Ovary (tissue), 7 donors: ENCODE measurements at regions not wholly inside any gene's neighbourhood (a gene's known extent, or its start where the extent isn't known, plus 50 kb on each side); places are given as distances from the start of the nearest gene placed in this dataset.

Experiments used
- DNase-seq, 5 donors: peaks; one replicate each; pipeline ENCODE4 v3.0.0-alpha.2; 2019 to 2020
- H3K27ac ChIP-seq, 2 donors: fragments of 200-600 bp; one replicate each; pipeline versions ENCODE4 v1.5.1 to v1.8.0; 2019 to 2022
- H3K27me3 ChIP-seq: fragments of 200-600 bp; one replicate; pipeline ENCODE4 v1.8.0; 2022
- H3K36me3 ChIP-seq: fragments of 200-600 bp; sonication (generic); one replicate; pipeline ENCODE4 v1.5.1; 2019
- H3K4me1 ChIP-seq: one replicate; pipeline ENCODE4 v1.8.1; 2013; ENCODE audit warnings: mild to moderate bottlenecking, moderate library complexity; ENCODE audit not compliant: insufficient read depth
- H3K4me3 ChIP-seq: fragments of 200-600 bp; sonication (generic); one replicate; pipeline ENCODE4 v1.5.1; 2017
- H3K9me3 ChIP-seq, 2 donors: fragments of 200-600 bp in 1 of 2; sonication (generic) in 1 of 2; one replicate each; pipeline versions ENCODE4 v1.5.1 to v1.8.1; 2013 to 2019; ENCODE audit warnings: mild to moderate bottlenecking in 1 of 2, moderate library complexity in 1 of 2
- CTCF ChIP-seq, 3 donors: fragments of 450-650 bp in 2 of 3; fragments of 200-600 bp in 1 of 3; IDR thresholded peaks; one replicate each; pipeline versions ENCODE4 v1.5.1 to v1.8.0; 2016 to 2022; ENCODE audit warnings: antibody characterized with exemption in 3 of 3, mild to moderate bottlenecking in 1 of 3
- EP300 ChIP-seq: sonication (generic); formaldehyde crosslinking; IDR thresholded peaks from one replicate; pipeline ENCODE4 v1.6.1; 2017; ENCODE audit warnings: antibody characterized with exemption
- POLR2A ChIP-seq: fragments of 450-650 bp; IDR thresholded peaks from one replicate; pipeline ENCODE4 v1.6.1; 2017; ENCODE audit warnings: antibody characterized with exemption, mild to moderate bottlenecking, moderate library complexity
- WGBS, 3 donors: extraction: QIAGEN DNeasy Blood & Tissue Kit in 1 of 3; methylation state at CpG; one replicate each; pipeline versions ENCODE4 v1.1.5 to v1.1.7; 2013 to 2017; 5-methylcytosine and 5-hydroxymethylcytosine counted together
- intact Hi-C, 4 donors: fragments of 100-400 bp; cut with DNase I; formaldehyde crosslinking; loops; one replicate each; pipeline versions ENCODE4 v1.11.0 to v1.15.1; 2022 to 2023
- donor health status: DM: no; HTN: no; CAD: no; lungs with moderate emphysema.
- donor health status: DM: no; HTN: no; CAD: no.
- donor health status: Bipolar disorder and iron deficiency.
- donor health status: DM: no; HTN: no; CAD: no.
- donor health status: DM: yes; HTN: yes; CAD: no.

DNA sequence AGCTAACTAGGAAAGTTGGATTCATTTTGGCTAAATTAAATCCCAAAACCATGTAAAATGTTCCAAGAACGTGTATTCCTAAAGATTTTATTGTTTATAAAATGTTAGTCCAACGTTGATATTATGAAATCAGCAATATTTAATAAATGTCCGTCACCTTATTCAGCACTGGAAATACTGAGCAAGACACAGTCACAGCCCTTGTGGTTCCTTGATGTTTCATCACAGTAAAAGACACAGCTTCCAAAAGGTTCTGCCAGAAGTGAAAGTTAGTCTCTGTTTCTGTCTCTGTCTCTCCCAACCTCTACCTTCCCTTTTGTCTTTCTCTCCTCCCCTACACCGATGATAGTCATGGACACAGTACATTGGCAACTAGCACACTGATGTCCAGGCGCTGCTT lies 82.2 kb upstream of the BOC start:
- no peaks in the 10 kb centered on the region for H3K27me3 ChIP-seq
- H3K27ac ChIP-seq = no peak overlapping the region
- no peaks in the 10 kb centered on the region for H3K36me3 ChIP-seq
- intact Hi-C loops = loop anchor here in 1 of 4 donors (10.0 kb wide), 1 partner anchor 64 kb away; no protein-coding TSS in a partner anchor
- DNase-seq = no peak
- 68 to 87% (median 70%) methylated on average over 5 of the region's 5 CpGs for WGBS, 3 donors
- TF ChIP-seq CTCF (IDR thresholded peaks at IDR 0.05) (no peak), POLR2A (no peak), EP300 (no peak)
- no peaks in the 10 kb centered on the region for H3K4me1 ChIP-seq
- H3K4me3 ChIP-seq = no peak overlapping the region
- no peaks in the 10 kb centered on the region for H3K9me3 ChIP-seq

- intact Hi-C loops = loop anchor here in 1 of 4 donors (10.0 kb wide), 1 partner anchor 78 kb away; no protein-coding TSS in a partner anchor
- 74 to 77% (median 76%) methylated on average over 2 of the region's 2 CpGs for WGBS, 3 donors
- DNase-seq = no peak
Observed at GRCh38 chr3:113132571-113132996, 78.8 kb upstream of the BOC start.

GRCh38 chr3:113133140-113133539 lies 78.2 kb upstream of the BOC start:
- intact Hi-C loops = loop anchor here in 1 of 4 donors (10.0 kb wide), 1 partner anchor 78 kb away; no protein-coding TSS in a partner anchor
- no peak overlapping the region for H3K27ac ChIP-seq
- DNase-seq = no peak
- no peaks in the 10 kb centered on the region for H3K27me3 ChIP-seq
- no peaks in the 10 kb centered on the region for H3K36me3 ChIP-seq
- WGBS, 3 donors = 74 to 86% (median 85%) methylated on average over 3 of the region's 3 CpGs
- no peaks in the 10 kb centered on the region for H3K9me3 ChIP-seq
- no peak overlapping the region for H3K4me3 ChIP-seq
- H3K4me1 ChIP-seq = peaks cover 1% of the 10 kb centered on the region
- TF ChIP-seq POLR2A (no peak), CTCF (IDR thresholded peaks at IDR 0.05) (no peak), EP300 (no peak)

More at GRCh38 chr3:113132571-113132996, 78.8 kb upstream of the BOC start:
- no peak overlapping the region for H3K4me3 ChIP-seq
- no peak for TF ChIP-seq EP300
- TF ChIP-seq CTCF (IDR thresholded peaks at IDR 0.05) = no peak
- TF ChIP-seq POLR2A = no peak
- H3K36me3 ChIP-seq = no peaks in the 10 kb centered on the region
- no peaks in the 10 kb centered on the region for H3K9me3 ChIP-seq
- H3K27me3 ChIP-seq = no peaks in the 10 kb centered on the region
- H3K27ac ChIP-seq = no peak overlapping the region
- peaks cover 1% of the 10 kb centered on the region for H3K4me1 ChIP-seq

GRCh38 chr3:113136071-113136470 lies 75.3 kb upstream of the BOC start:
- DNase-seq = no peak
- WGBS, 3 donors = 34 to 38% (median 37%) methylated on average over 6 of the region's 6 CpGs
- Histone ChIP-seq H3K4me1 (peaks cover 1% of the 10 kb centered on the region), H3K9me3 (no peaks in the 10 kb centered on the region), H3K27ac (no peak overlapping the region), H3K4me3 (no peak overlapping the region), H3K36me3 (no peaks in the 10 kb centered on the region), H3K27me3 (no peaks in the 10 kb centered on the region)
- intact Hi-C loops = loop anchor here in 3 of 4 donors (1.0 to 10.0 kb wide), 3 partner anchors 81 to 152 kb away; no protein-coding TSS in a partner anchor
- no peak for TF ChIP-seq POLR2A
- peak; percentile 62 to 80 (median 69) for TF ChIP-seq CTCF (IDR thresholded peaks at IDR 0.05)
